ENCODE measurements at regions not wholly inside any gene's neighbourhood (a gene's known extent, or its start where the extent isn't known, plus 50 kb on each side); places are given as distances from the start of the nearest gene placed in this dataset.

DNA sequence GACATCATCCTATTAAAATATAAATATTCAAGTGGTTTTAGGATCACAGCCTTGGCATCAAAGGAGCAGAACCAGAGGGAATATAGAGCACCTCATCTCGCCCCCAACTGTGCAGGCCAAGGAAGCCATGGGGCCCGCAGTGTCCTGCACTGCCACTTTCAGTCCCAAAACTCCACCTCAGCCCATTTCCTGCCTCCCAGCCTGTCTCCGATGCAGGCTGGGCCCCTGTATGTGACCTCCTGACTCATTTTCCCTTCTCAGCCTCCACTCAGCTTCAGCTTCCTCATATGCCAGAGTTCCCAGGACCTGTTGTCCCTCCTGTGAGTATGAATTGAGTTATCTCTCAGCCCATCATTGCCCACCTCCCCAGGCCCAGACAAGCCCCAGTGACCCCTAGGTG lies 72.9 kb upstream of the GLI2 start:
- intact Hi-C loops (cut with DNase I): no loop called here
- H3K4me1 ChIP-seq (ENCODE audit: control insufficient read depth in 2 of 3, insufficient read depth in 2 of 3, low read depth in 1 of 3, low read length in 3 of 3): no peaks in the 10 kb centered on the region
- no peak for DNase-seq
- H3K4me3 ChIP-seq (ENCODE audit: low read length in 3 of 3): no peak overlapping the region
- no peak overlapping the region for H3K27ac ChIP-seq (ENCODE audit: low read depth in 2 of 2, low read length in 2 of 2)
- no peak overlapping the region for H3K9ac ChIP-seq (ENCODE audit: low read length in 3 of 3)
- TF ChIP-seq, protein P1, sequence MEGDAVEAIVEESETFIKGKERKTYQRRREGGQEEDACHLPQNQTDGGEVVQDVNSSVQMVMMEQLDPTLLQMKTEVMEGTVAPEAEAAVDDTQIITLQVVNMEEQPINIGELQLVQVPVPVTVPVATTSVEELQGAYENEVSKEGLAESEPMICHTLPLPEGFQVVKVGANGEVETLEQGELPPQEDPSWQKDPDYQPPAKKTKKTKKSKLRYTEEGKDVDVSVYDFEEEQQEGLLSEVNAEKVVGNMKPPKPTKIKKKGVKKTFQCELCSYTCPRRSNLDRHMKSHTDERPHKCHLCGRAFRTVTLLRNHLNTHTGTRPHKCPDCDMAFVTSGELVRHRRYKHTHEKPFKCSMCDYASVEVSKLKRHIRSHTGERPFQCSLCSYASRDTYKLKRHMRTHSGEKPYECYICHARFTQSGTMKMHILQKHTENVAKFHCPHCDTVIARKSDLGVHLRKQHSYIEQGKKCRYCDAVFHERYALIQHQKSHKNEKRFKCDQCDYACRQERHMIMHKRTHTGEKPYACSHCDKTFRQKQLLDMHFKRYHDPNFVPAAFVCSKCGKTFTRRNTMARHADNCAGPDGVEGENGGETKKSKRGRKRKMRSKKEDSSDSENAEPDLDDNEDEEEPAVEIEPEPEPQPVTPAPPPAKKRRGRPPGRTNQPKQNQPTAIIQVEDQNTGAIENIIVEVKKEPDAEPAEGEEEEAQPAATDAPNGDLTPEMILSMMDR (IDR thresholded peaks at IDR 0.05; ENCODE audit: borderline replicate concordance, extremely low read depth, insufficient read depth): no peak
- H3K27me3 ChIP-seq (ENCODE audit: control insufficient read depth, insufficient read depth, low read length): peaks cover 2% of the 10 kb centered on the region
- no peak for FAIRE-seq
- H3K36me3 ChIP-seq (ENCODE audit: control insufficient read depth in 2 of 3, insufficient read depth in 3 of 3, low read length in 3 of 3): no peaks in the 10 kb centered on the region
- H3K9me3 ChIP-seq (ENCODE audit: control insufficient read depth in 2 of 3, insufficient read depth in 1 of 3, low read length in 3 of 3): peaks cover 0 to 10% (median 3%) of the 10 kb centered on the region in 3 donors

DNA sequence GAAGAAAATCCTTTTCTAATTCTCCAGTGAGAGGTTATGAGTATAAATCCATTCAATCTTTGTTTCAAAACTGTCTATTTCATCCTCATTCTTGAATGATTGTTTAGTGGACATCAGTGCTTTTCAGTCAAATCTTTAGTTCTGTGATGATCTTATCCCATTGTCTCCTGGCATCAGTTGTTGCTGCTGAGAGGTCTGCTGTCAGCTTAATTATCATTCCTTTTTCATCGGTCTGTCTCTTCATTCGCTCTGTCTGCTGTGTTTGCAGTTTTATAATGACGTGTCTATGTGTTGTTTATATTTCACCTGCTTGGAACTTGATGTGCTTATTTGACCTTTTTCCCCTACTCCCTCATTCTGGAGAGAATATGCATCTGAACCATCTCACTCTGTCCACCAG lies 69.2 kb upstream of the GLI2 start:
- intact Hi-C loops (cut with DNase I): no loop called here

DNA sequence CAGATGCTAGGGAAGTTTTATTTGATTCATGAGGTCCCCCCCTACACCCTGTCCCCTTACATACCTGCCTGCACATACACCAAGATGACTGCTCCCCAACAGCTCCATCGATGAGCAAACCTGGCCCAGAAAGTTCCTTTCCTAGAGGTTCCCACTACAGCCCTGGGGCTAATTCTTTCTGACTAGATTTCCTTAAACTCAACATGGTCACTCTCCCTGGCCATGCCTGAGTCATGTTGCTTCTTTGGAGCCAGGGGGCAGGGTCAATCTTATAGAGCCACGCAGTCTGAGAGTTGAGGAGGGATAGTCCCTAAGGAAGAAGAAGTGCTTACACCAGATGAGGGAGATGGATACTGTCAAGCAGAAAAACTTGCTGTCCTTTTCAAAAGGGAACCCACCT lies 67.7 kb upstream of the GLI2 start:
- H3K27me3 ChIP-seq (ENCODE audit: control insufficient read depth, insufficient read depth, low read length): peaks cover 5% of the 10 kb centered on the region
- FAIRE-seq: no peak
- no peak for DNase-seq

More for the DNA sequence above, 69.2 kb upstream of the GLI2 start:
- Histone ChIP-seq H3K4me1 (ENCODE audit: control insufficient read depth in 2 of 3, insufficient read depth in 2 of 3, low read depth in 1 of 3, low read length in 3 of 3) (peaks cover 0 to 3% (median 0%) of the 10 kb centered on the region in 3 donors), H3K9ac (ENCODE audit: low read length in 3 of 3) (no peak overlapping the region), H3K4me3 (ENCODE audit: low read length in 3 of 3) (no peak overlapping the region), H3K27ac (ENCODE audit: low read depth in 2 of 2, low read length in 2 of 2) (no peak overlapping the region), H3K27me3 (ENCODE audit: control insufficient read depth, insufficient read depth, low read length) (peaks cover 5% of the 10 kb centered on the region), H3K36me3 (ENCODE audit: control insufficient read depth in 2 of 3, insufficient read depth in 3 of 3, low read length in 3 of 3) (no peaks in the 10 kb centered on the region), H3K9me3 (ENCODE audit: control insufficient read depth in 2 of 3, insufficient read depth in 1 of 3, low read length in 3 of 3) (peaks cover 0 to 10% (median 3%) of the 10 kb centered on the region in 3 donors)
- TF ChIP-seq, protein P1 (IDR thresholded peaks at IDR 0.05; ENCODE audit: borderline replicate concordance, extremely low read depth, insufficient read depth): no peak
- DNase-seq (no peak), FAIRE-seq (no peak)

More for the DNA sequence above, 67.7 kb upstream of the GLI2 start:
- TF ChIP-seq, protein P1 (IDR thresholded peaks at IDR 0.05; ENCODE audit: borderline replicate concordance, extremely low read depth, insufficient read depth): no peak
- Histone ChIP-seq H3K9ac (ENCODE audit: low read length in 3 of 3) (no peak overlapping the region), H3K4me1 (ENCODE audit: control insufficient read depth in 2 of 3, insufficient read depth in 2 of 3, low read depth in 1 of 3, low read length in 3 of 3) (peaks cover 0 to 3% (median 0%) of the 10 kb centered on the region in 3 donors), H3K4me3 (ENCODE audit: low read length in 3 of 3) (no peak overlapping the region), H3K36me3 (ENCODE audit: control insufficient read depth in 2 of 3, insufficient read depth in 3 of 3, low read length in 3 of 3) (no peaks in the 10 kb centered on the region), H3K27ac (ENCODE audit: low read depth in 2 of 2, low read length in 2 of 2) (no peak overlapping the region), H3K9me3 (ENCODE audit: control insufficient read depth in 2 of 3, insufficient read depth in 1 of 3, low read length in 3 of 3) (peaks cover 0 to 10% (median 3%) of the 10 kb centered on the region in 3 donors)
- intact Hi-C loops (cut with DNase I): no loop called here

Data from kidney (tissue), 13 donors.